Testis (tissue), 2 donors: ENCODE measurements at regions not wholly inside any gene's neighbourhood (a gene's known extent, or its start where the extent isn't known, plus 50 kb on each side); places are given as distances from the start of the nearest gene placed in this dataset.

Experiments
- DNase-seq: peaks from one replicate; pipeline ENCODE4 v3.0.0-alpha.2; 2019
- H3K27ac ChIP-seq, 2 donors: fragments of 200-600 bp; sonication (generic); one replicate each; pipeline ENCODE4 v1.5.1; 2019
- H3K27me3 ChIP-seq: fragments of 200-600 bp; sonication (generic); one replicate; pipeline ENCODE4 v1.5.1; 2019
- H3K36me3 ChIP-seq: fragments of 200-600 bp; sonication (generic); one replicate; pipeline ENCODE4 v1.5.1; 2017; ENCODE audit warnings: low read depth; ENCODE audit errors: missing control alignments
- H3K4me1 ChIP-seq: fragments of 200-600 bp; sonication (generic); one replicate; pipeline ENCODE4 v1.5.1; 2019
- H3K4me3 ChIP-seq, 2 donors: fragments of 200-600 bp; sonication (generic); one replicate each; pipeline ENCODE4 v1.5.1; 2017 to 2019
- H3K9me3 ChIP-seq: fragments of 200-600 bp; sonication (generic); one replicate; pipeline ENCODE4 v1.5.1; 2017
- CTCF ChIP-seq, 3 experiments: fragments of 450-650 bp in 2 of 3; fragments of 200-600 bp in 1 of 3; sonication (generic) in 1 of 3; IDR thresholded peaks; one replicate each; pipeline ENCODE4 v1.5.1; 2016 to 2019; ENCODE audit warnings: antibody characterized with exemption in 3 of 3, mild to moderate bottlenecking in 2 of 3, moderate library complexity in 1 of 3
- POLR2A ChIP-seq: fragments of 450-650 bp; IDR thresholded peaks from one replicate; pipeline ENCODE4 v1.6.1; 2017; ENCODE audit warnings: antibody characterized with exemption, mild to moderate bottlenecking, moderate library complexity
- WGBS, 2 donors: methylation state at CpG; one replicate each; pipeline ENCODE4 v1.1.5; 2018; 5-methylcytosine and 5-hydroxymethylcytosine counted together
- intact Hi-C: fragments of 100-400 bp; cut with DNase I; formaldehyde crosslinking; loops from one replicate; pipeline ENCODE4 v1.15.1; 2023; ENCODE audit warnings: low total_unique reads

- intact Hi-C loops: no loop called here
- H3K36me3 ChIP-seq: no peaks in the 10 kb centered on the region
- no peak for DNase-seq
- H3K4me3 ChIP-seq: no peak overlapping the region
- no peaks in the 10 kb centered on the region for H3K4me1 ChIP-seq
- 90 to 95% methylated on average over 22 to 24 of the region's 24 CpGs for WGBS, 2 donors
- no peaks in the 10 kb centered on the region for H3K27me3 ChIP-seq
- no peak for TF ChIP-seq POLR2A
- no peak for TF ChIP-seq CTCF (IDR thresholded peaks at IDR 0.05)
- no peak overlapping the region for H3K27ac ChIP-seq
- H3K9me3 ChIP-seq: no peaks in the 10 kb centered on the region
Measured at GRCh38 chr11:119490253-119491006, 67.5 kb upstream of the THY1 start.

- TF ChIP-seq CTCF (IDR thresholded peaks at IDR 0.05) (no peak), POLR2A (no peak)
- H3K27ac ChIP-seq: no peak overlapping the region
- no peak overlapping the region for H3K4me3 ChIP-seq
- no peaks in the 10 kb centered on the region for H3K36me3 ChIP-seq
- no peaks in the 10 kb centered on the region for H3K9me3 ChIP-seq
- WGBS, 2 donors: 90 to 97% methylated on average over 3 of the region's 3 CpGs
- H3K27me3 ChIP-seq: no peaks in the 10 kb centered on the region
- no peak for DNase-seq
- intact Hi-C loops: loop anchor here (10.0 kb wide), 1 partner anchor 626 kb away; no protein-coding TSS in a partner anchor
- no peaks in the 10 kb centered on the region for H3K4me1 ChIP-seq
Measured at GRCh38 chr11:119489087-119489486, 66.1 kb upstream of the THY1 start.

- 83 to 86% methylated on average over 9 of the region's 9 CpGs for WGBS, 2 donors
- no peaks in the 10 kb centered on the region for H3K36me3 ChIP-seq
- DNase-seq: no peak
- H3K27me3 ChIP-seq: no peaks in the 10 kb centered on the region
- no peaks in the 10 kb centered on the region for H3K9me3 ChIP-seq
- no peak overlapping the region for H3K4me3 ChIP-seq
- TF ChIP-seq POLR2A (no peak), CTCF (IDR thresholded peaks at IDR 0.05) (no peak)
- intact Hi-C loops: loop anchor here (10.0 kb wide), 1 partner anchor 626 kb away; no protein-coding TSS in a partner anchor
- no peaks in the 10 kb centered on the region for H3K4me1 ChIP-seq
- no peak overlapping the region for H3K27ac ChIP-seq
Measured at GRCh38 chr11:119488256-119488995, 65.5 kb upstream of the THY1 start.

GRCh38 chr11:119486691-119487259 lies 63.8 kb upstream of the THY1 start:
- H3K4me1 ChIP-seq: peaks cover under 1% of the 10 kb centered on the region
- no peak overlapping the region for H3K4me3 ChIP-seq
- H3K36me3 ChIP-seq: no peaks in the 10 kb centered on the region
- TF ChIP-seq POLR2A (no peak), CTCF (IDR thresholded peaks at IDR 0.05) (no peak)
- H3K9me3 ChIP-seq: no peaks in the 10 kb centered on the region
- no peak overlapping the region for H3K27ac ChIP-seq
- intact Hi-C loops: loop anchor here (10.0 kb wide), 1 partner anchor 628 kb away; no protein-coding TSS in a partner anchor
- H3K27me3 ChIP-seq: no peaks in the 10 kb centered on the region
- no peak for DNase-seq
- 83 to 95% methylated on average over 3 of the region's 3 CpGs for WGBS, 2 donors
